NT2/D1 (cell line): ENCODE measurements at regions not wholly inside any gene's neighbourhood (a gene's known extent, or its start where the extent isn't known, plus 50 kb on each side); places are given as distances from the start of the nearest gene placed in this dataset.

Experiments
- SUZ12 ChIP-seq: IDR thresholded peaks from 2 replicates; pipeline ENCODE4 v1.6.1; 2011; ENCODE audit not compliant: insufficient read length, insufficient read depth; ENCODE audit errors: extremely low read depth
- ZNF274 ChIP-seq: IDR thresholded peaks from 2 replicates; pipeline ENCODE4 v1.6.1; 2011; ENCODE audit warnings: mild to moderate bottlenecking, low read depth, low read length

GRCh38 chr13:109651854-109652253 is 134.5 kb downstream of the IRS2 start:
- TF ChIP-seq SUZ12 (no peak), ZNF274 (no peak)
